ENCODE measurements at regions not wholly inside any gene's neighbourhood (a gene's known extent, or its start where the extent isn't known, plus 50 kb on each side); places are given as distances from the start of the nearest gene placed in this dataset.

DNA sequence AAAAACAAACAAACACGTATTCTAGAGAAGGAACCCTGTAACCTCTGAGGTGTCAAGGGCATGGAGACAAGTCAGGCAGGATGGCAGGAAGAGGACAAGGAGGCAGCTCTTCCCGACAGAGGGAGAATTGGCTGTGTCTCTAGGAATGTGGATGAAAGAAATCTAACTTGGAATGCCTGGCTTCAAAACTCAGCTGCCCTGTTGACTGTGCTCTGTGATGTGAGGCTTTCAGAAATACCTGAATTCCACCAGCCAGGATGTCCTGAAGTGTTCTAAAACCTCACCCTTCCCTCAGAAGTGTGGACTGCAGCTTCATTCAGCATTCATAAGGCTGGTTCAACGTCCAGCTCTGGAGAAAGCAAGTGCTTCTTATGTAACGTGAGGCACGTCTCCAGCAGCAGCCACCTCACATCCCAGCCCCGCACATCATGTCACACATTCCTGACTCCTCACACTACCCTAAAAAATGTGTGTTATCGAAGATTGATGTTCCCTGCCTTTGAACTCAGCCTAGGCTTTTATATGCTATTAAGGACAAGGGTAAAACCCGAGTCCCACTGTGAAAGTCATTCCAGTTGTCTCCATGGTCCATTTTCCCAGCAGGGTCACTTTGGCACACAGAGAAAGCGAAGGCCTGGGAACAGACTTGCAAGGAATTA lies 398.9 kb downstream of the ETS1 start:
- H3K27ac ChIP-seq (ENCODE audit: low read depth, low read length) = no peak overlapping the region
- H3F3A ChIP-seq (ENCODE audit: control insufficient read depth, insufficient read depth) = no peaks in the 10 kb centered on the region
- H3K79me2 ChIP-seq (ENCODE audit: control insufficient read depth, low read length) = no peaks in the 10 kb centered on the region
- TF ChIP-seq, protein P1, sequence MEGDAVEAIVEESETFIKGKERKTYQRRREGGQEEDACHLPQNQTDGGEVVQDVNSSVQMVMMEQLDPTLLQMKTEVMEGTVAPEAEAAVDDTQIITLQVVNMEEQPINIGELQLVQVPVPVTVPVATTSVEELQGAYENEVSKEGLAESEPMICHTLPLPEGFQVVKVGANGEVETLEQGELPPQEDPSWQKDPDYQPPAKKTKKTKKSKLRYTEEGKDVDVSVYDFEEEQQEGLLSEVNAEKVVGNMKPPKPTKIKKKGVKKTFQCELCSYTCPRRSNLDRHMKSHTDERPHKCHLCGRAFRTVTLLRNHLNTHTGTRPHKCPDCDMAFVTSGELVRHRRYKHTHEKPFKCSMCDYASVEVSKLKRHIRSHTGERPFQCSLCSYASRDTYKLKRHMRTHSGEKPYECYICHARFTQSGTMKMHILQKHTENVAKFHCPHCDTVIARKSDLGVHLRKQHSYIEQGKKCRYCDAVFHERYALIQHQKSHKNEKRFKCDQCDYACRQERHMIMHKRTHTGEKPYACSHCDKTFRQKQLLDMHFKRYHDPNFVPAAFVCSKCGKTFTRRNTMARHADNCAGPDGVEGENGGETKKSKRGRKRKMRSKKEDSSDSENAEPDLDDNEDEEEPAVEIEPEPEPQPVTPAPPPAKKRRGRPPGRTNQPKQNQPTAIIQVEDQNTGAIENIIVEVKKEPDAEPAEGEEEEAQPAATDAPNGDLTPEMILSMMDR (IDR thresholded peaks at IDR 0.05; ENCODE audit: low read depth, low read length, poor library complexity, severe bottlenecking) = no peak
- TF ChIP-seq EZH2phosphoT487 (IDR thresholded peaks at IDR 0.05; ENCODE audit: borderline replicate concordance, low read length) = no peak
- H3K9me2 ChIP-seq (replicated peaks; ENCODE audit: control insufficient read depth, low read length) = no peaks in the 10 kb centered on the region
- H3K4me1 ChIP-seq (ENCODE audit: control insufficient read depth, low read length) = no peaks in the 10 kb centered on the region
- H3K9me3 ChIP-seq (ENCODE audit: control insufficient read depth, insufficient read depth, low read length) = peaks cover 8% of the 10 kb centered on the region; the same call in 1 of the 2 replicates
- no peaks in the 10 kb centered on the region for H4K20me1 ChIP-seq (ENCODE audit: control insufficient read depth, insufficient read depth, low read depth, low read length)
- no peak overlapping the region for H3K4me3 ChIP-seq (ENCODE audit: low read length)
- H3K4me2 ChIP-seq (ENCODE audit: low read length) = no peak overlapping the region
- no peaks in the 10 kb centered on the region for H3K27me3 ChIP-seq (ENCODE audit: control insufficient read depth, low read length)
- no peaks in the 10 kb centered on the region for H3K36me3 ChIP-seq (ENCODE audit: control insufficient read depth, low read length)

- H3K36me3 ChIP-seq (ENCODE audit: control insufficient read depth, low read length) = no peaks in the 10 kb centered on the region
- H3K27ac ChIP-seq (ENCODE audit: low read depth, low read length) = no peak overlapping the region
- H3K4me2 ChIP-seq (ENCODE audit: low read length) = no peak overlapping the region
- TF ChIP-seq, protein P1 (IDR thresholded peaks at IDR 0.05; ENCODE audit: low read depth, low read length, poor library complexity, severe bottlenecking) = no peak
- no peak for TF ChIP-seq EZH2phosphoT487 (IDR thresholded peaks at IDR 0.05; ENCODE audit: borderline replicate concordance, low read length)
- H3K4me3 ChIP-seq (ENCODE audit: low read length) = no peak overlapping the region
- H3K9me2 ChIP-seq (replicated peaks; ENCODE audit: control insufficient read depth, low read length) = no peaks in the 10 kb centered on the region
- H3K27me3 ChIP-seq (ENCODE audit: control insufficient read depth, low read length) = no peaks in the 10 kb centered on the region
- H3K79me2 ChIP-seq (ENCODE audit: control insufficient read depth, low read length) = no peaks in the 10 kb centered on the region
- no peaks in the 10 kb centered on the region for H3K4me1 ChIP-seq (ENCODE audit: control insufficient read depth, low read length)
- no peaks in the 10 kb centered on the region for H4K20me1 ChIP-seq (ENCODE audit: control insufficient read depth, insufficient read depth, low read depth, low read length)
- H3F3A ChIP-seq (ENCODE audit: control insufficient read depth, insufficient read depth) = no peaks in the 10 kb centered on the region
- H3K9me3 ChIP-seq (ENCODE audit: control insufficient read depth, insufficient read depth, low read length) = peaks cover 8% of the 10 kb centered on the region; the same call in 1 of the 2 replicates
These were observed 399.5 kb downstream of the ETS1 start for GRCh38 chr11:128187835-128188234.

DNA sequence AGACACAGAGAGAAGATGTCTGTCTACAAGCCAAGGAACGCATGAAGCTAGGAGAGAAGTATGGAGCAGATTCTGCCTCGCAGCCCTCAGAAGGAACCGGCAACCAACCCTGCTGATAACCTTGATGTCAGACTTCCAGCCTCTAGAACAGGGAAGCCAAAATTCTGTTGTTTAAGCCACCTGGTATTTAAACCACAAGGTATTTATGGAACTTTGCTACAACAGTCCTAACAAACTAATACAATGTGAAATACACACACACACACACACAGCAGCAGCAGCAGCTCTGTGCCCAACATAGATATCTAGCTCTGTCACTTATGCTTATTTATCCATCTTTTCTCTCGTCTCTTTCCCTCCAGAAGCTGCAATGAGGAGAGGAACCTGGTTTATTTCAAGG lies 400.0 kb downstream of the ETS1 start:
- Histone ChIP-seq H3K36me3 (ENCODE audit: control insufficient read depth, low read length) (no peaks in the 10 kb centered on the region), H3F3A (ENCODE audit: control insufficient read depth, insufficient read depth) (no peaks in the 10 kb centered on the region), H3K4me2 (ENCODE audit: low read length) (no peak overlapping the region), H3K27me3 (ENCODE audit: control insufficient read depth, low read length) (no peaks in the 10 kb centered on the region), H3K4me3 (ENCODE audit: low read length) (no peak overlapping the region), H3K9me3 (ENCODE audit: control insufficient read depth, insufficient read depth, low read length) (peaks cover 8% of the 10 kb centered on the region; the same call in 1 of the 2 replicates), H3K79me2 (ENCODE audit: control insufficient read depth, low read length) (no peaks in the 10 kb centered on the region), H3K4me1 (ENCODE audit: control insufficient read depth, low read length) (no peaks in the 10 kb centered on the region), H3K27ac (ENCODE audit: low read depth, low read length) (no peak overlapping the region), H3K9me2 (replicated peaks; ENCODE audit: control insufficient read depth, low read length) (no peaks in the 10 kb centered on the region), H4K20me1 (ENCODE audit: control insufficient read depth, insufficient read depth, low read depth, low read length) (no peaks in the 10 kb centered on the region)
- TF ChIP-seq, protein P1 (IDR thresholded peaks at IDR 0.05; ENCODE audit: low read depth, low read length, poor library complexity, severe bottlenecking) = no peak
- TF ChIP-seq EZH2phosphoT487 (IDR thresholded peaks at IDR 0.05; ENCODE audit: borderline replicate concordance, low read length) = no peak

Data from DOHH2 (cell line).